Endodermal cell (in vitro differentiated cells): ENCODE measurements at regions not wholly inside any gene's neighbourhood (a gene's known extent, or its start where the extent isn't known, plus 50 kb on each side); places are given as distances from the start of the nearest gene placed in this dataset.

Source experiments
- DNase-seq: peaks from one replicate; pipeline ENCODE4 v3.0.0-alpha.2; 2017
- H3K27ac ChIP-seq: 2 replicates; pipeline ENCODE4 v1.5.1; 2013; ENCODE audit warnings: mild to moderate bottlenecking, low read depth, low read length, moderate library complexity
- H3K27me3 ChIP-seq: 2 replicates; pipeline ENCODE4 v1.6.1; 2013; ENCODE audit warnings: mild to moderate bottlenecking, low read length, moderate library complexity; ENCODE audit not compliant: insufficient read depth, control insufficient read depth, poor library complexity, severe bottlenecking
- H3K36me3 ChIP-seq: 2 replicates; pipeline ENCODE4 v1.7.0; 2013; ENCODE audit warnings: mild to moderate bottlenecking, low read length, moderate library complexity; ENCODE audit not compliant: control insufficient read depth, insufficient read depth
- H3K4me1 ChIP-seq: one replicate; pipeline ENCODE4 v1.7.0; 2013; ENCODE audit warnings: low read length; ENCODE audit not compliant: control insufficient read depth, insufficient read depth
- H3K4me3 ChIP-seq: 2 replicates; pipeline ENCODE4 v1.5.1; 2013; ENCODE audit warnings: mild to moderate bottlenecking, low read length, moderate library complexity
- H3K9ac ChIP-seq: 2 replicates; pipeline ENCODE4 v1.6.1; 2013; ENCODE audit warnings: mild to moderate bottlenecking, low read length, moderate library complexity; ENCODE audit not compliant: poor library complexity, severe bottlenecking; ENCODE audit errors: extremely low read depth
- H3K9me3 ChIP-seq: 2 replicates; pipeline ENCODE4 v1.6.1; 2013; ENCODE audit warnings: mild to moderate bottlenecking, low read length, moderate library complexity; ENCODE audit not compliant: control insufficient read depth
- H3K27ac Mint-ChIP-seq: 2 replicates; pipeline ENCODE4 v1.8.0; 2020; ENCODE audit warnings: mixed read lengths
- H3K27me3 Mint-ChIP-seq: 2 replicates; pipeline ENCODE4 v1.8.0; 2021; ENCODE audit warnings: mild to moderate bottlenecking, mixed read lengths; ENCODE audit not compliant: insufficient read depth
- H3K36me3 Mint-ChIP-seq: 2 replicates; pipeline ENCODE4 v1.8.0; 2020; ENCODE audit warnings: low read depth, mixed read lengths
- H3K4me1 Mint-ChIP-seq: 2 replicates; pipeline ENCODE4 v1.8.0; 2020; ENCODE audit warnings: mixed read lengths
- H3K4me3 Mint-ChIP-seq: 2 replicates; pipeline ENCODE4 v1.8.0; 2020; ENCODE audit warnings: mild to moderate bottlenecking, moderate library complexity, mixed read lengths
- H3K9me3 Mint-ChIP-seq: 2 replicates; pipeline ENCODE4 v1.8.0; 2020; ENCODE audit warnings: mild to moderate bottlenecking, mixed read lengths
- WGBS, 2 experiments: methylation state at CpG; one replicate each; pipeline versions ENCODE4 v1.1.5 to v1.1.7; 2013; ENCODE audit warnings: missing lambda C conversion rate in 2 of 2, mixed read lengths in 1 of 2; ENCODE audit not compliant: insufficient coverage in 1 of 2, insufficient read length in 1 of 2; 5-methylcytosine and 5-hydroxymethylcytosine counted together
- TF ChIP-seq, protein P1 (sequence below): fragments of 200-600 bp; sonication (generic); conservative IDR thresholded peaks from 2 replicates; pipeline ENCODE4 v1.5.0; 2021; ENCODE audit warnings: antibody characterized with exemption, mild to moderate bottlenecking

DNA sequence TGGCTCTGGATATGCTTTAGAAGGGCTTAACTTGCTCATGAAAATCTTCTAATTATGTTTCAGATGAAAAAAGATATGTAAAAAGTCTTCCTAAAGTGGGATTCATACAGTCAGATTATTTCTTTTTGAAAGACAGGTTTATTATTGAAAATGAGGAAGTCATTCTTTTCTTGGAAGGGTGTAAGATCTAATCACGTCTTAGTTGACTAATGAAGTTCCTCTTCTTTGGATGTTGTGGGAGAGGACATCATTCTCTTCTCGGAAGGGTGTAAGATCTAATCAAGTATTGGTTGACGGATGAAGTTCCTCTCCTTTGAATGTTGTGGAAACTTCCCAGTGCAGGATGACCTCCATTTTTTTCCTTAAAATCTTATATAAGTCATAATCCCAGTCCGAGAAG, 74.9 kb downstream of the ALG10 start:
- no peak overlapping the region for H3K9ac ChIP-seq
- Mint-ChIP-seq H3K9me3 (peaks cover 92% of the 10 kb centered on the region), H3K4me3 (no peak overlapping the region), H3K27me3 (no peaks in the 10 kb centered on the region), H3K4me1 (no peaks in the 10 kb centered on the region), H3K36me3 (no peaks in the 10 kb centered on the region), H3K27ac (no peak overlapping the region)
- 17 to 68% methylated on average over 1 to 4 of the region's 4 CpGs for WGBS, 2 experiments
- TF ChIP-seq, protein P1, sequence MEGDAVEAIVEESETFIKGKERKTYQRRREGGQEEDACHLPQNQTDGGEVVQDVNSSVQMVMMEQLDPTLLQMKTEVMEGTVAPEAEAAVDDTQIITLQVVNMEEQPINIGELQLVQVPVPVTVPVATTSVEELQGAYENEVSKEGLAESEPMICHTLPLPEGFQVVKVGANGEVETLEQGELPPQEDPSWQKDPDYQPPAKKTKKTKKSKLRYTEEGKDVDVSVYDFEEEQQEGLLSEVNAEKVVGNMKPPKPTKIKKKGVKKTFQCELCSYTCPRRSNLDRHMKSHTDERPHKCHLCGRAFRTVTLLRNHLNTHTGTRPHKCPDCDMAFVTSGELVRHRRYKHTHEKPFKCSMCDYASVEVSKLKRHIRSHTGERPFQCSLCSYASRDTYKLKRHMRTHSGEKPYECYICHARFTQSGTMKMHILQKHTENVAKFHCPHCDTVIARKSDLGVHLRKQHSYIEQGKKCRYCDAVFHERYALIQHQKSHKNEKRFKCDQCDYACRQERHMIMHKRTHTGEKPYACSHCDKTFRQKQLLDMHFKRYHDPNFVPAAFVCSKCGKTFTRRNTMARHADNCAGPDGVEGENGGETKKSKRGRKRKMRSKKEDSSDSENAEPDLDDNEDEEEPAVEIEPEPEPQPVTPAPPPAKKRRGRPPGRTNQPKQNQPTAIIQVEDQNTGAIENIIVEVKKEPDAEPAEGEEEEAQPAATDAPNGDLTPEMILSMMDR, result no peak
- no peak for DNase-seq
- H3K4me1 ChIP-seq, result no peaks in the 10 kb centered on the region
- H3K27ac ChIP-seq, result no peak overlapping the region
- H3K27me3 ChIP-seq, result no peaks in the 10 kb centered on the region
- no peaks in the 10 kb centered on the region for H3K36me3 ChIP-seq
- no peak overlapping the region for H3K4me3 ChIP-seq
- peaks cover 53% of the 10 kb centered on the region for H3K9me3 ChIP-seq

DNA sequence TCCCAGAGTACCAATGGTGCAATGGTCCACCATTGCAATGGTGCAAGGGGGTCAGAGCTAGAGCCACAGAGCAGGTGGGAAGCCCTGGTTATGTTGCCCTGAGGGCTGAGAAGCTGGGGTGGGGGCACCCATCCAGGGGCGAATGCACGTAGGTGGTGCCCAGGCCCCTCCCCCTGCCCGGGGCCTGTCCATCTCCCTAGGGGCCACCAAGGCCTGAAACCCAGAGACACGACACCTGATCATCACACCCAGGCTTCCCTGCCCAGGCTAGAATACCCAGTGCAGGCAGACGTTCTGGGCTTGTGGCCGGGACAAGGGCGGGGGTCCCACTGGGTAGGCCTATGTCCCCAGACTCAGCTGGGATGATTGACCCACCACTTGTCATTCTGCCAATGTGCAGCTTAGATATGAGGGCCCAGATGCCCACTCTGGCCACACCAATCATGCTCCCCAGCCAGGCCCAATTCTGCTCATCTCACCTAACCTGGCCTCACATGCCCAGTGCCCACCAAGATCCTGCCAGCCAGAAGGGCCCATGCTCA, 83.2 kb downstream of the ALG10 start:
- H3K9me3 ChIP-seq, result peaks cover 44% of the 10 kb centered on the region
- 86% methylated on average over 7 of the region's 7 CpGs; no CpG with 5 or more reads in 1 of the 2 experiments for whole genome bisulfite sequencing, 2 experiments
- no peak for DNase-seq
- H3K27ac ChIP-seq, result no peak overlapping the region
- no peak overlapping the region for H3K9ac ChIP-seq
- Mint-ChIP-seq H3K4me3 (no peak overlapping the region), H3K4me1 (no peaks in the 10 kb centered on the region), H3K27ac (no peak overlapping the region), H3K36me3 (peaks cover 5% of the 10 kb centered on the region), H3K9me3 (peaks cover 86% of the 10 kb centered on the region), H3K27me3 (peaks cover 11% of the 10 kb centered on the region)
- H3K4me3 ChIP-seq, result no peak overlapping the region
- no peaks in the 10 kb centered on the region for H3K4me1 ChIP-seq
- no peaks in the 10 kb centered on the region for H3K27me3 ChIP-seq
- no peaks in the 10 kb centered on the region for H3K36me3 ChIP-seq
- TF ChIP-seq, protein P1, result no peak

DNA sequence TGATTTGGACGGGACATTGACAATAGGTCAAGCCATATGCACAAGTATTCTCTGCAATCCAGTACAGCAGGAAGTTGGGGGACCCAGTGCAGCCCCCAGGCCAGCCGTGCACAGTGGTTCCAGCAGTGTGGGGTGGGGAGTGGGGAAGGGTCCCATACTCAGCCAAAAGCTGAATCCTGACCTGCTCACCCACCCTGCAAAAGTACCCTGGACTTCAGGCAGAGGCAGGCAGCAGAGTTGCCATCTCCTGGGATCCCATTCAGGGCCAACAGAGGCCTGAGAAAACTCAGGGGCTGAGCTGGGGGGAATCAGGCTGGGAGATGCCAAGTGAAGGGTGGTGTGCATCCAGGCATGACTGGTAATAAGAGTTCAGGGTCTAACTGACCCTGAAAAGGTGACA, 83.9 kb downstream of the ALG10 start:
- H3K4me1 ChIP-seq, result no peaks in the 10 kb centered on the region
- 75 to 80% methylated on average over 1 to 2 of the region's 2 CpGs for WGBS, 2 experiments
- H3K27me3 Mint-ChIP-seq, result peaks cover 11% of the 10 kb centered on the region
- H3K9me3 ChIP-seq, result peaks cover 49% of the 10 kb centered on the region
- no peaks in the 10 kb centered on the region for H3K27me3 ChIP-seq
- no peak overlapping the region for H3K9ac ChIP-seq
- H3K27ac ChIP-seq, result no peak overlapping the region
- H3K4me3 ChIP-seq, result no peak overlapping the region
- H3K9me3 Mint-ChIP-seq, result peaks cover 86% of the 10 kb centered on the region
- TF ChIP-seq, protein P1, result no peak
- H3K4me3 Mint-ChIP-seq, result no peak overlapping the region
- peaks cover 5% of the 10 kb centered on the region for H3K36me3 Mint-ChIP-seq
- H3K4me1 Mint-ChIP-seq, result no peaks in the 10 kb centered on the region
- no peaks in the 10 kb centered on the region for H3K36me3 ChIP-seq
- no peak for DNase-seq
- no peak overlapping the region for H3K27ac Mint-ChIP-seq
